ENCODE measurements at regions not wholly inside any gene's neighbourhood (a gene's known extent, or its start where the extent isn't known, plus 50 kb on each side); places are given as distances from the start of the nearest gene placed in this dataset.

DNA sequence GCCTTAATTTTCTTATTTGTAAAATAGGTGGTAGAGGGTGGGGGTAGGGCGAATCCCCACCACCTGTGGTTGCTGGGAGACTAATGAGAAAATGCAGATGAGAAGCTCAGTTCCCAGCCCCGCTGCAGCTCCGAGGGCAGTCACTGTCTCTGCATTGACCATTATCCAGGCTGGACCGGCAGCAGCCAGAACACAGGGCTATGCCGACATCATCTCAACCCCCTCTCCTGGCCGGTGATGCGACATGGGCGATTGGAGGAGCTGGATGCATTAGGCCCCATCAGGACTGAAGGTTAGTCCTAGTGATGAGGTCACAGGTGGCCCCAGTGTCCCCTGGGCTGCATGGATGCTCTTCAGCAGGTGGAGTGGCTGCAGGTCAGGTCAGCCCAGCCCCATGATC lies 412.4 kb downstream of the CTTN start:
- intact Hi-C loops (cut with DNase I; ENCODE audit: low total_unique reads): no loop called here
- no peak overlapping the region for H3K4me3 ChIP-seq
- H3K9me3 ChIP-seq: no peaks in the 10 kb centered on the region
- H3K36me3 ChIP-seq: no peaks in the 10 kb centered on the region
- DNase-seq: no peak
- H3K27ac ChIP-seq: no peak overlapping the region
- H3K4me1 ChIP-seq: no peaks in the 10 kb centered on the region
- H3K27me3 ChIP-seq: peaks cover 0 to 18% of the 10 kb centered on the region in 2 donors
- TF ChIP-seq, protein P1, sequence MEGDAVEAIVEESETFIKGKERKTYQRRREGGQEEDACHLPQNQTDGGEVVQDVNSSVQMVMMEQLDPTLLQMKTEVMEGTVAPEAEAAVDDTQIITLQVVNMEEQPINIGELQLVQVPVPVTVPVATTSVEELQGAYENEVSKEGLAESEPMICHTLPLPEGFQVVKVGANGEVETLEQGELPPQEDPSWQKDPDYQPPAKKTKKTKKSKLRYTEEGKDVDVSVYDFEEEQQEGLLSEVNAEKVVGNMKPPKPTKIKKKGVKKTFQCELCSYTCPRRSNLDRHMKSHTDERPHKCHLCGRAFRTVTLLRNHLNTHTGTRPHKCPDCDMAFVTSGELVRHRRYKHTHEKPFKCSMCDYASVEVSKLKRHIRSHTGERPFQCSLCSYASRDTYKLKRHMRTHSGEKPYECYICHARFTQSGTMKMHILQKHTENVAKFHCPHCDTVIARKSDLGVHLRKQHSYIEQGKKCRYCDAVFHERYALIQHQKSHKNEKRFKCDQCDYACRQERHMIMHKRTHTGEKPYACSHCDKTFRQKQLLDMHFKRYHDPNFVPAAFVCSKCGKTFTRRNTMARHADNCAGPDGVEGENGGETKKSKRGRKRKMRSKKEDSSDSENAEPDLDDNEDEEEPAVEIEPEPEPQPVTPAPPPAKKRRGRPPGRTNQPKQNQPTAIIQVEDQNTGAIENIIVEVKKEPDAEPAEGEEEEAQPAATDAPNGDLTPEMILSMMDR (IDR thresholded peaks at IDR 0.05): no peak

DNA sequence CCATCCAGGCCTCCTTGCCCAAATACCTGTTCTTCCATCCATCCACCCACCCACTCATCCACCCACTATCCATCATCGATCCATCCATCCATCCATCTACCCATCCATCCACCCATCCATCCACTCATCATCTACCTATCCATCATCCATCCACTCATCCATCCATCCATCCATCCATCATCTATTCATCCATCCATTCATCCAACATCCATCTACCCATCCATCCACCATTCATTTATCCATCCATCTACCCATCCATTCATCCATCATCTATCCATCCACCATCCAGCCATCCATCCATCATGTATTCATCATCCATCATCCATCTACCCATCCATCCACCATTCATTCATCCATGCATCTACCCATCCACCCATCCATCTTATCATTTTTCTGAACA lies 413.2 kb downstream of the CTTN start:
- H3K4me1 ChIP-seq: no peaks in the 10 kb centered on the region
- TF ChIP-seq, protein P1 (IDR thresholded peaks at IDR 0.05): no peak
- no peak overlapping the region for H3K27ac ChIP-seq
- H3K27me3 ChIP-seq: peaks cover 0 to 18% of the 10 kb centered on the region in 2 donors
- no peaks in the 10 kb centered on the region for H3K36me3 ChIP-seq
- DNase-seq: no peak
- H3K9me3 ChIP-seq: no peaks in the 10 kb centered on the region
- H3K4me3 ChIP-seq: no peak overlapping the region
- intact Hi-C loops (cut with DNase I; ENCODE audit: low total_unique reads): no loop called here

DNA sequence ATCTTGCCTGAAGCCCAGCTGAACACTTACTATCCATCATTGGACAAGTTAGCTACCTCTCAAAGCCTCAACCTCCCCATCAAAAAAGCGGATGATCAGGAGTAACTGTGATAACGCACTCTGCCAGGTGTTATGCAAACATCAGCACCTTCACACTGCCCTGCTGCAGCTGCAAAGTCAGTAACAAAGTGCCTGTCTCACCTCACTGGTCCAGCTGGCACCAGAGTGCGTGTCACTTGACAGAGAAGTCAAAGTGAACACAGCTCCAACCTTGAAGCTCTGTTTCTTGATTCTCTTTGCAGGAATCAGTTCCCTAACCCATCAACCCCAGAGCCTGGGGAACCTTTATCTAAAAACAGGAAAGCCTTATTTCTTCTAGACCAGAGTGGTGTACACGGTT lies 413.6 kb downstream of the CTTN start:
- Histone ChIP-seq H3K36me3 (no peaks in the 10 kb centered on the region), H3K4me3 (no peak overlapping the region), H3K4me1 (no peaks in the 10 kb centered on the region), H3K9me3 (no peaks in the 10 kb centered on the region), H3K27me3 (peaks cover 0 to 18% of the 10 kb centered on the region in 2 donors), H3K27ac (no peak overlapping the region)
- DNase-seq: no peak
- intact Hi-C loops (cut with DNase I; ENCODE audit: low total_unique reads): no loop called here
- TF ChIP-seq, protein P1 (IDR thresholded peaks at IDR 0.05): no peak

DNA sequence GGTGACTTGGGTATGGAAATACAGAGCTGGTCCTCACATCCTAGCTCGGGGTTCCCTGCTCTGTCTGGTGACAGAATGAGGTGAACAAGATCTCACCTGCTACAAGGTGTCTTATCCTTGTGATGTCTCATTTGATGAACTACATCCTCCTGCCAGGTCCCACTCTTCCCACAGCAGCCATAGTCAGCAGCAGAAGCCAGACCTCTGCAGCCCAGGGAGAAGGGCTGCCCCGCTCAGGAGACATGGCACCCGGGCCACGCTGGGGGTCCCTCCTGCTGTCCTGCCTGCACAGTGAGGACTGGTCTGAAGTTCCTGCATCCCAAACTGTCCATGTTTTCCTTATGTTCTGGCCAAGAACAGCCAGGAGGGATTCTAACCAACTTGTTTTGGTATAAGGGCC lies 414.1 kb downstream of the CTTN start:
- intact Hi-C loops (cut with DNase I; ENCODE audit: low total_unique reads): no loop called here

DNA sequence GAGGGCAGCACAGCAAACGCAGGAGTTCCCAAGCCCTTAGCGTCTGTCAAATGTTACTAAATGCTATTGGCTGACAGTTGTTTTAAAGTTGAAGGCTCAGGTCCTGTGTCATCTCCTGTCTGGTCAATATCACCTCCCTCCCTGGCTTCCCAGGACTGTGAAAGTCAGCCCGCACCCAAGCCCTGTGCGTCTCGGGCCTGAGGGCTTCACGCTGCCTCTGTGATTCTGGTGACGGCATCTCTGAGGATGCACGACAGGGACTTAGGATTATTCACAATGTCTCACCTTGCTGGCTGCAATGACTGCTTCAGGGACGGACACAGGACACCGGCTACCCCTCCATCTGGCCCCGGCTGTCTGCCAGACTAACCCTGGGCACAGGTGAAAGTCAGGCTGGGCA lies 415.3 kb downstream of the CTTN start:
- no peak for DNase-seq
- H3K27me3 ChIP-seq: peaks cover 0 to 20% of the 10 kb centered on the region in 2 donors
- TF ChIP-seq, protein P1 (IDR thresholded peaks at IDR 0.05): no peak
- intact Hi-C loops (cut with DNase I; ENCODE audit: low total_unique reads): no loop called here
- no peaks in the 10 kb centered on the region for H3K4me1 ChIP-seq
- no peaks in the 10 kb centered on the region for H3K9me3 ChIP-seq
- H3K36me3 ChIP-seq: no peaks in the 10 kb centered on the region
- no peak overlapping the region for H3K4me3 ChIP-seq
- H3K27ac ChIP-seq: no peak overlapping the region

More for the DNA sequence above, 414.1 kb downstream of the CTTN start:
- H3K4me1 ChIP-seq: no peaks in the 10 kb centered on the region
- H3K9me3 ChIP-seq: no peaks in the 10 kb centered on the region
- H3K27me3 ChIP-seq: peaks cover 0 to 18% of the 10 kb centered on the region in 2 donors
- TF ChIP-seq, protein P1 (IDR thresholded peaks at IDR 0.05): no peak
- H3K27ac ChIP-seq: no peak overlapping the region
- no peaks in the 10 kb centered on the region for H3K36me3 ChIP-seq
- no peak for DNase-seq
- no peak overlapping the region for H3K4me3 ChIP-seq

DNA sequence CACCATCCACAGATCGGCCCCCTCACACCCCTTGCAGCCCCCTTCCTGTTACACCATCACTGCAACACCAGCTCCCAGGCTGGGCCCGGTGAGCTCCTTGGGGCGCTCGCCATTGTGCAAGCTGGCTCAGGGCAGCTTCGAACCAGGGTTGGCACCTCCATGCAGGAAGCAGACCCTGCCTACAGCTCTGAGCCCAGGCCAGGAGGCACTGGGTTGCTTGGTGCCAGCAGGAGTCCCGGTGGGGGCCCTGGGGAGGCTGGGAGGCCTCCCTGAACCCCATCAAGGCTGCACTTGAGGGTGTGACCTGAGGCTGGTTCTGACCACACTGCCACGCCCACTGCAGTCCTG lies 417.1 kb downstream of the CTTN start:
- TF ChIP-seq, protein P1 (IDR thresholded peaks at IDR 0.05): no peak
- intact Hi-C loops (cut with DNase I; ENCODE audit: low total_unique reads): no loop called here

More for the DNA sequence above, 417.1 kb downstream of the CTTN start:
- Histone ChIP-seq H3K4me3 (no peak overlapping the region), H3K4me1 (no peaks in the 10 kb centered on the region), H3K27ac (no peak overlapping the region), H3K27me3 (peaks cover 0 to 37% of the 10 kb centered on the region in 2 donors), H3K36me3 (no peaks in the 10 kb centered on the region), H3K9me3 (no peaks in the 10 kb centered on the region)
- DNase-seq: no peak
